ENCODE measurements at regions not wholly inside any gene's neighbourhood (a gene's known extent, or its start where the extent isn't known, plus 50 kb on each side); places are given as distances from the start of the nearest gene placed in this dataset.
"Not testable (repeated sequence)": the region's sequence is repeated elsewhere in the genome, so short reads cannot be mapped to it uniquely, and the experiment has no call there.

- no peak for DNase-seq
Observed at GRCh38 chr2:240255811-240256703, 115.6 kb upstream of the OTOS start.

GRCh38 chr2:240256704-240257637 lies 116.5 kb upstream of the OTOS start:
- DNase-seq: no peak

GRCh38 chr2:240257940-240258580 lies 117.6 kb upstream of the OTOS start:
- no peak for DNase-seq

- DNase-seq: no peak
Observed at GRCh38 chr2:240258685-240259084, 118.2 kb upstream of the OTOS start.

GRCh38 chr2:240259201-240259923 lies 118.9 kb upstream of the OTOS start:
- no peak for DNase-seq

GRCh38 chr2:240259924-240260529 lies 119.6 kb upstream of the OTOS start:
- DNase-seq: no peak

- no peak for DNase-seq
Observed at GRCh38 chr2:240260664-240261063, 120.2 kb upstream of the OTOS start.

- not testable (repeated sequence) for DNase-seq
Observed at GRCh38 chr2:240262578-240262977, 122.1 kb upstream of the OTOS start.

- no peak for DNase-seq
Observed at GRCh38 chr2:240269380-240269779, 128.9 kb upstream of the OTOS start.

GRCh38 chr2:240269886-240270285 lies 129.4 kb upstream of the OTOS start:
- no peak for DNase-seq

- no peak for DNase-seq
Observed at GRCh38 chr2:240271716-240272341, 131.4 kb upstream of the OTOS start.

- no peak for DNase-seq
Observed at GRCh38 chr2:240275386-240275785, 134.9 kb upstream of the OTOS start.

- DNase-seq: no peak
Observed at GRCh38 chr2:240277073-240277806, 136.8 kb upstream of the OTOS start.

GRCh38 chr2:240277807-240278522 lies 137.5 kb upstream of the OTOS start:
- no peak for DNase-seq

- DNase-seq: no peak
Observed at GRCh38 chr2:240278661-240279060, 138.2 kb upstream of the OTOS start.

GRCh38 chr2:240280621-240281020 lies 140.2 kb upstream of the OTOS start:
- DNase-seq: no peak

GRCh38 chr2:240284503-240285259 lies 144.2 kb upstream of the OTOS start:
- no peak for DNase-seq

- DNase-seq: no peak
Observed at GRCh38 chr2:240285725-240286124, 145.3 kb upstream of the OTOS start.

- no peak for DNase-seq
Observed at GRCh38 chr2:240286596-240286995, 146.1 kb upstream of the OTOS start.

Measured in fibroblast of skin of abdomen (primary cell).